ENCODE measurements at regions not wholly inside any gene's neighbourhood (a gene's known extent, or its start where the extent isn't known, plus 50 kb on each side); places are given as distances from the start of the nearest gene placed in this dataset.

GRCh38 chr12:92237762-92238523, 92.3 kb upstream of the BTG1 start:
- CTCF ChIA-PET, result interaction anchor here (0.6 kb wide), 3 partner anchors 19 to 1127 kb away, joined by 3 to 6 read pairs (median 4); no protein-coding TSS in a partner anchor
- DNase-seq (ENCODE audit: unreplicated experiment), result no peak
- BruUV-seq (replicated peaks), result no TSS peak

GRCh38 chr12:92237262-92237661, 91.6 kb upstream of the BTG1 start:
- peaks cover 7% of the 10 kb centered on the region for H3K9me3 Mint-ChIP-seq (ENCODE audit: unreplicated experiment)
- TF ChIP-seq CTCF (IDR thresholded peaks at IDR 0.05; ENCODE audit: unreplicated experiment), result no peak
- H3K4me3 Mint-ChIP-seq (ENCODE audit: unreplicated experiment), result no peak overlapping the region
- no peak overlapping the region for H3K27ac Mint-ChIP-seq (ENCODE audit: low read depth, unreplicated experiment)
- no peak for DNase-seq (ENCODE audit: unreplicated experiment)
- H3K27me3 Mint-ChIP-seq (ENCODE audit: insufficient read depth, unreplicated experiment), result no peaks in the 10 kb centered on the region
- no TSS peak for BruUV-seq (replicated peaks)
- no peaks in the 10 kb centered on the region for H3K36me3 Mint-ChIP-seq (ENCODE audit: insufficient read depth, unreplicated experiment)
- intact Hi-C loops (cut with micrococcal nuclease), result no loop called here
- H3K4me1 Mint-ChIP-seq (ENCODE audit: insufficient read depth, unreplicated experiment), result no peaks in the 10 kb centered on the region
- ChIA-PET CTCF (interaction anchor here (0.6 kb wide), 2 partner anchors 18 to 1127 kb away, joined by 3 to 4 read pairs; no protein-coding TSS in a partner anchor), POLR2A (no interaction called here)

More at GRCh38 chr12:92237762-92238523, 92.3 kb upstream of the BTG1 start:
- H3K27ac Mint-ChIP-seq (ENCODE audit: low read depth, unreplicated experiment), result no peak overlapping the region
- no peak for TF ChIP-seq CTCF (IDR thresholded peaks at IDR 0.05; ENCODE audit: unreplicated experiment)
- H3K9me3 Mint-ChIP-seq (ENCODE audit: unreplicated experiment), result peaks cover 7% of the 10 kb centered on the region
- H3K4me3 Mint-ChIP-seq (ENCODE audit: unreplicated experiment), result no peak overlapping the region
- intact Hi-C loops (cut with micrococcal nuclease), result no loop called here
- POLR2A ChIA-PET, result interaction anchor here (1.3 kb wide), 1 partner anchor 92 kb away, joined by 6 read pairs; the partner anchor contains the start of gene BTG1
- no peaks in the 10 kb centered on the region for H3K27me3 Mint-ChIP-seq (ENCODE audit: insufficient read depth, unreplicated experiment)
- H3K4me1 Mint-ChIP-seq (ENCODE audit: insufficient read depth, unreplicated experiment), result no peaks in the 10 kb centered on the region
- H3K36me3 Mint-ChIP-seq (ENCODE audit: insufficient read depth, unreplicated experiment), result no peaks in the 10 kb centered on the region

GRCh38 chr12:92235703-92236472, 90.2 kb upstream of the BTG1 start:
- CTCF ChIA-PET, result interaction anchor here (0.5 kb wide), 1 partner anchor 256 kb away, joined by 3 read pairs; no protein-coding TSS in a partner anchor
- TF ChIP-seq CTCF (IDR thresholded peaks at IDR 0.05; ENCODE audit: unreplicated experiment), result no peak
- H3K9me3 Mint-ChIP-seq (ENCODE audit: unreplicated experiment), result peaks cover 7% of the 10 kb centered on the region
- H3K4me3 Mint-ChIP-seq (ENCODE audit: unreplicated experiment), result no peak overlapping the region
- H3K4me1 Mint-ChIP-seq (ENCODE audit: insufficient read depth, unreplicated experiment), result no peaks in the 10 kb centered on the region
- no peak overlapping the region for H3K27ac Mint-ChIP-seq (ENCODE audit: low read depth, unreplicated experiment)
- BruUV-seq (replicated peaks), result no TSS peak
- POLR2A ChIA-PET, result interaction anchor here (1.4 to 1.8 kb wide), 2 partner anchors 10 to 90 kb away, joined by 4 to 5 read pairs; partner anchors contain the start of gene BTG1
- no peaks in the 10 kb centered on the region for H3K36me3 Mint-ChIP-seq (ENCODE audit: insufficient read depth, unreplicated experiment)
- H3K27me3 Mint-ChIP-seq (ENCODE audit: insufficient read depth, unreplicated experiment), result no peaks in the 10 kb centered on the region
- intact Hi-C loops (cut with micrococcal nuclease), result no loop called here
- no peak for DNase-seq (ENCODE audit: unreplicated experiment)

GRCh38 chr12:92234533-92234932, 88.9 kb upstream of the BTG1 start:
- H3K36me3 Mint-ChIP-seq (ENCODE audit: insufficient read depth, unreplicated experiment), result no peaks in the 10 kb centered on the region
- POLR2A ChIA-PET, result interaction anchor here (1.8 kb wide), 1 partner anchor 88 kb away, joined by 5 read pairs; the partner anchor contains the start of gene BTG1
- H3K4me1 Mint-ChIP-seq (ENCODE audit: insufficient read depth, unreplicated experiment), result no peaks in the 10 kb centered on the region
- no peak overlapping the region for H3K27ac Mint-ChIP-seq (ENCODE audit: low read depth, unreplicated experiment)
- H3K9me3 Mint-ChIP-seq (ENCODE audit: unreplicated experiment), result peaks cover 7% of the 10 kb centered on the region
- TF ChIP-seq CTCF (IDR thresholded peaks at IDR 0.05; ENCODE audit: unreplicated experiment), result no peak
- intact Hi-C loops (cut with micrococcal nuclease), result no loop called here
- CTCF ChIA-PET, result no interaction called here
- no peak for DNase-seq (ENCODE audit: unreplicated experiment)
- H3K4me3 Mint-ChIP-seq (ENCODE audit: unreplicated experiment), result no peak overlapping the region
- H3K27me3 Mint-ChIP-seq (ENCODE audit: insufficient read depth, unreplicated experiment), result no peaks in the 10 kb centered on the region
- no TSS peak for BruUV-seq (replicated peaks)

Data from MCF 10A (cell line).